ENCODE measurements at regions not wholly inside any gene's neighbourhood (a gene's known extent, or its start where the extent isn't known, plus 50 kb on each side); places are given as distances from the start of the nearest gene placed in this dataset.
"Not testable (repeated sequence)": the region's sequence is repeated elsewhere in the genome, so short reads cannot be mapped to it uniquely, and the experiment has no call there.

- DNase-seq (ENCODE audit: low spot score), result no peak
Observed at GRCh38 chr2:226320076-226320948, 479.3 kb downstream of the IRS1 start.

GRCh38 chr2:226317970-226318369, 481.6 kb downstream of the IRS1 start:
- no peak for DNase-seq (ENCODE audit: low spot score)

- DNase-seq (ENCODE audit: low spot score), result no peak
Observed at GRCh38 chr2:226313060-226313459, 486.6 kb downstream of the IRS1 start.

GRCh38 chr2:226312155-226312554, 487.5 kb downstream of the IRS1 start:
- no peak for DNase-seq (ENCODE audit: low spot score)

GRCh38 chr2:226310146-226310545, 489.5 kb downstream of the IRS1 start:
- DNase-seq (ENCODE audit: low spot score), result no peak

GRCh38 chr2:226308986-226309385, 490.6 kb downstream of the IRS1 start:
- DNase-seq (ENCODE audit: low spot score), result no peak

- DNase-seq (ENCODE audit: low spot score), result peak; percentile 20
Observed at GRCh38 chr2:226308323-226308680, 491.3 kb downstream of the IRS1 start.

- no peak for DNase-seq (ENCODE audit: low spot score)
Observed at GRCh38 chr2:226307487-226308322, 491.9 kb downstream of the IRS1 start.

GRCh38 chr2:226306969-226307368, 492.7 kb downstream of the IRS1 start:
- DNase-seq (ENCODE audit: low spot score), result no peak

- no peak for DNase-seq (ENCODE audit: low spot score)
Observed at GRCh38 chr2:226304308-226304707, 495.3 kb downstream of the IRS1 start.

- DNase-seq (ENCODE audit: low spot score), result no peak
Observed at GRCh38 chr2:226303707-226304106, 495.9 kb downstream of the IRS1 start.

GRCh38 chr2:226300196-226300886, 499.3 kb downstream of the IRS1 start:
- no peak for DNase-seq (ENCODE audit: low spot score)

- no peak for DNase-seq (ENCODE audit: low spot score)
Observed at GRCh38 chr2:226299771-226300170, 499.8 kb downstream of the IRS1 start.

GRCh38 chr2:226295681-226296080, 503.9 kb downstream of the IRS1 start:
- no peak for DNase-seq (ENCODE audit: low spot score)

- no peak for DNase-seq (ENCODE audit: low spot score)
Observed at GRCh38 chr2:226295123-226295522, 504.5 kb downstream of the IRS1 start.

- DNase-seq (ENCODE audit: low spot score), result not testable (repeated sequence)
Observed at GRCh38 chr2:226291281-226291680, 508.3 kb downstream of the IRS1 start.

- no peak for DNase-seq (ENCODE audit: low spot score)
Observed at GRCh38 chr2:226286916-226287315, 512.7 kb downstream of the IRS1 start.

GRCh38 chr2:226283796-226284195, 515.8 kb downstream of the IRS1 start:
- no peak for DNase-seq (ENCODE audit: low spot score)

GRCh38 chr2:226282151-226282550, 517.5 kb downstream of the IRS1 start:
- DNase-seq (ENCODE audit: low spot score), result no peak

- DNase-seq (ENCODE audit: low spot score), result not testable (repeated sequence)
Observed at GRCh38 chr2:226280136-226280535, 519.5 kb downstream of the IRS1 start.

GRCh38 chr2:226275215-226275614, 524.4 kb downstream of the IRS1 start:
- no peak for DNase-seq (ENCODE audit: low spot score)

GRCh38 chr2:226274143-226274542, 525.5 kb downstream of the IRS1 start:
- DNase-seq (ENCODE audit: low spot score), result peak; percentile 6

GRCh38 chr2:226273440-226273839, 526.2 kb downstream of the IRS1 start:
- peak; percentile 36 for DNase-seq (ENCODE audit: low spot score)

All from kidney tubule cell (primary cell).